HG03460 (cell line): ENCODE measurements at regions not wholly inside any gene's neighbourhood (a gene's known extent, or its start where the extent isn't known, plus 50 kb on each side); places are given as distances from the start of the nearest gene placed in this dataset.
"Not testable (repeated sequence)": the region's sequence is repeated elsewhere in the genome, so short reads cannot be mapped to it uniquely, and the experiment has no call there.

Source experiments
- ATAC-seq: cut with Tn5 transposase; IDR thresholded peaks from one replicate; pipeline ENCODE4 v1.9.1; 2021; ENCODE audit not compliant: unreplicated experiment

DNA sequence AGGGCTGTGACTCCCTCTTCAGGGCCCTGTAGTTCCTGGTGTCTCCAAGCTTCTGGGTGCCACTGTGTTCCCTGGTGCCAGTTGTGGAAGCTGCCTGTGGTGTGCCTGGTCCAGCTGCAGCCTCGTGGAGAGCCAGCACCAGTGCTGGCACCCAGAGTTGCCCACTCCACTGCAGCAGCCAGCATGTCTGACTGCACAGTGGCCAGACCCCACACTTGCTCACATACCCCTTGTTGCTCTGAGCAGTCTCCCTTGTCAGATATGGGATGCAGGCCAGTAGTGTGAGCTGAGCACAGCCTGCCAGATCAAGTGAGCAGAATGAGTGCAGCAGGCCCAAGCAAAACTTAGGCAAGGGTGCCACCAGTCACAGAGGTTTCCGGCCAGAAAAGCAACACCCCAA is 108.6 kb downstream of the ZMAT1 start:
- no peak for ATAC-seq

DNA sequence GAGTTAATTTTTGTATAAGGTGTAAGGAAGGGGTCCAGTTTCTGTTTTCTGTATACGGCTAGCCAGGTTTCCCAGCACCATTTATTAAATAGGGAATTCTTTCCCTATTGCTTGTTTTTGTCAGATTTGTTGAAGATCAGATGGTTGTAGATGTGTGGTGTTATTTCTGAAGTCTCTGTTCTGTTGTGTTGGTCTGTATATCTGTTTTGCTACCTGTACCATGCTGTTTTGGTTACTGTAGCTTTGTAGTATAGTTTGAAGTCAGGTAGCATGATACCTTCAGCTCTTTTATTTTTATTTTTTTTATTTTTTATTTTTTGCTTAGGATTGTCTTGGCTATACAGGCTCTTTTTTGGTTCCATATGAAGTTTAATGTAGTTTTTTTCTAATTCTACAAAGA is 114.1 kb downstream of the ZMAT1 start:
- not testable (repeated sequence) for ATAC-seq

DNA sequence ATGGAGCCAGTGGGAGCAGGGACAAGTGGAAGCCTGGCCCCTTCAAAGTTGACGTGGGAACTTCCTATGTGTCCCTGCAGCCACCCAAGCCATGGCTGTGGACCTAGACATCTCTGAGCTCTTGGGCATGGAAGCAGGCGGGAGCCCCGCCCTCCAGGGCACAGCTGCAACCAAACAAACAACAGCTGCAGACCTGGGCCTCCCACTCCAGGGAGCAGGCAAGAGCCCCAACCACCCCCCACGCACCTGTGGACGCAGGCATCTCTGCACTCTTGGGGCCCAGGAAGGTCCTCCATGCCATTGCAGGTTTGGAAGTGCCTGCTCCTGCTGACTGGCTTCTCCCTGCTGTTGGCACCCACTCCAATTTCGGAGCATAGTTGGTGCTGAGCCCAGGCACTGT is 118.6 kb downstream of the ZMAT1 start:
- no peak for ATAC-seq

GRCh38 chrX:101803451-101803850 is 128.4 kb downstream of the ZMAT1 start:
- ATAC-seq, result no peak

DNA sequence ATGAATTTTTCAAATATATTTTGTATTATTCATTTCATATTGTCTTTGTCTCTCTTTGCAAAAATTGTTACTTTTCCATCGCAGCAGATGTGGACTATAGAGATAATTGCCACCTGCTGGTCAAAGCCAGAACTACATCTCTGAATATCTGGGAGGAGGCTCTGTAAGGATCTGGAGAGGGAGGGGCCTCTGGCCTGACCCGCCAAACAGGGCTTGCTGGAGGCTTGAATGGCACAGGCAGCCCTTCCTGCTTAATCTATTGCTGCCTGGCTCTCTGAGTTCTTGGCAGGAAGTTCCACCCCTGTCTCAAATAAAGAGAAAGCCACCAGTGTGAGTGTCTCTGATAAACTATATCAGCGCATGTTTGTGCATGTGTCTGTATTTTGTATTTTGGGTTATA is 132.4 kb downstream of the ZMAT1 start:
- ATAC-seq, result peak; percentile 100

DNA sequence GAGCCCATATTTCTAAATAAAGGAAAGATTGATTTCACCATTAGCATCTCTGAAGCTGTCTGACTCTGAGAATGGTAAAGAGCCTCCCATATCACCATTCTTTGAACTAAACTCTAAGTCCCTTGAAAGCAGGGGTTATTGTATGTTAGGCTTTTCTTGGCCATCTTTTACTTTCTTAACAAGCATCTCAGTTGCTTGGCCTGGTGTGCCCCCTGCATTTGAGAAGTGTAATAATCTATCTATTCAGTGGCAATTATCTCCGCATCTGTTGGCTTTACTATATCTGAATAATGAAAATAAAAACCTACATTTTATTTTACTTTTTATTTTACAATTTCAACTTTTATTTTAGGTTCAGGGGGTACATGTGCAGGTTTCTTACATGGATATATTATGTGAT is 128.3 kb upstream of the ARMCX2 start:
- no peak for ATAC-seq

- no peak for ATAC-seq
Observed at GRCh38 chrX:101785142-101785541, 125.5 kb upstream of the ARMCX2 start.

DNA sequence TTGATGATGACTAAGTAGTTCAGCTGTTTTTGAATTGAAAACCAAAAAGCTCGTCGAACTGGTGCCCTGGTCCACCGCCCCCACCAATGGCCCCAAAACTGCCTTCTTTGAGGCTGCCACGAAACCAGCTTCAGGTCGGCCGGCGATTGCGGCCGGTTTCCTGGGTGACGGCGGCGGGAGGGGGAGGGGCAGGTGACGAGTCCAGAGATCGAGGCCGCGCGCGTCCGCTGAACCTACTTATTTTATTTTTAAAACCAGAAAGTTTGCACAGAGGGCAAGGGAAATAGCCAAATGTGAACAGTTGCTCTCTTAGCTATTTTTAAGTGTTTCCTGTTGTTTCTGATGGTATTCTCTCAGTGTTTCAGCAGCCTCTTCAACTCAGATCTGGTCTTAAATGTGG is 120.8 kb upstream of the ARMCX2 start:
- ATAC-seq, result not testable (repeated sequence)

GRCh38 chrX:101774340-101774739 is 114.7 kb upstream of the ARMCX2 start:
- peak; percentile 100 for ATAC-seq

DNA sequence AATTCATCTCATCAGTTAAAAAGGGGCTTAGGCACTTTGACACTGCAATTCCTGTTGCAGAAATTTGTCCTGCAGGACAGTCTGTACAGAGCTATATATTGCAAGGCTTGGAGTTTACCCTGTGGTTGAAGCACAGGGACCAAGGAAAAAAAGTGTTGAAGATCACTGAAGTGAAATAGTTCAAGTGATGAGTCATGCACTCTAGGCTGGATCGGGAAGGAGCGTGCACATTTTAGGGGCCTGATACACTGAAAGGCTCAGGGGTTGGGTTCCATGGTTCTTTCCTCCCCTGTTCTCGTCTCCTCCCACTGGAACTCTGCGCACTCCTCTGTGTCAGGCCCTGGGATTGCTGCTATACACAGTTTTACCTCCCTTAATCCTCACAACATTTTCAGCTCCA is 104.9 kb upstream of the ARMCX2 start:
- ATAC-seq, result no peak

GRCh38 chrX:101759000-101759399 is 99.3 kb upstream of the ARMCX2 start:
- ATAC-seq, result peak; percentile 88

DNA sequence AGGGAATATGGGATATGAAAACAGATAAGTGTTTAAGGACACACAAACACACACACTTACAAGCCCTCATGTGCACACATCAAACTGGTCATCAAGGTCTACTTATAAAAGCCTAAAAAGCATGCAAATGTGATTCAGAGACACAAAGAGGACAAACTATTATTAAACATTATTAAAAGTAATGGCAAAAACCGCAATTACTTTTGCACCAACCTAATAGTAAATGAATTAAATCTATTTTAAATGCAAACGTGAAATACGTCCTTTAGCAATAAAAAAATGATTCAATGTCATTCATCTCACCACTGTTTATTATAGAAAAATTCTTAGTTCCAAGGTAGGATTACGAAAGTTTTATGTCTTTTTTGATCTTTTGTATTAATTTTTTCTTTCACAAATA is 91.1 kb upstream of the ARMCX2 start:
- ATAC-seq, result no peak

DNA sequence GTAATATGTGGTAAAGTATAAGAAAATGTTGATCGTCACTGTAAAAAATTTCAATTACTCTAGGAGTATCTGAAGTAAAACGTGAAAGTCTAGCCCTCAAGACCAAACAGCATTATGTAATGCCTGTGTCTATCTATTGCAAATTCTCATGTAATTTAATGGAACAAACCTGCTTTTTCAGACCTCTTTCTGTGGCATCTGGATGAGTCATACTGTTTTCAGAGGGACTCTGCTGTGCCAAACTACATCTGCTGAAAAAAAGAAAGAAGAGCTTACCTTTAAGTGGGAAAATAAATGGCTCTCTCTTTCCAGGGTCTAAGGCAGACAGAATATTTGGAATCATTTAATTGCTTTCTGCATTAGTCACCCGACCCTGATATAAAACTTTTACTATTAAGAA is 89.8 kb upstream of the ARMCX2 start:
- ATAC-seq, result no peak

DNA sequence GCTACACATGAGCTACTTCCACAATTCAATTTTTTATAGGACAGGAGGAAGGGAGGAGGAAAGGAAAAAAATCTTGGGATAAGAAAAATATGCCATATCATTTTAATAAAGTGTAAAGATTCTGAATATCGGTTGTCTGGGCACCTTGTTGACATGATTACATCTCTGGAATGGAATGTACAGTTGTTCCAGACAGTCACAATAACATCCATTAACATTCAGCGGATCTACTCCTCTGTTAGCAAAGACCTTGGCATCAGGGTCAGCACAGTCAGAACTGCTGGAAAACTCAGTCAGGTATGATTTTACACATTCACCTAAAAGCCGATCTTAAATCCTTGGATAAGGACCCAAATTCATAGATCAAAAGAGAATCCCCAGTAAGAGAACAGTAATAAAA is 85.4 kb upstream of the ARMCX2 start:
- no peak for ATAC-seq

- no peak for ATAC-seq
Observed at GRCh38 chrX:101744085-101744484, 84.4 kb upstream of the ARMCX2 start.

DNA sequence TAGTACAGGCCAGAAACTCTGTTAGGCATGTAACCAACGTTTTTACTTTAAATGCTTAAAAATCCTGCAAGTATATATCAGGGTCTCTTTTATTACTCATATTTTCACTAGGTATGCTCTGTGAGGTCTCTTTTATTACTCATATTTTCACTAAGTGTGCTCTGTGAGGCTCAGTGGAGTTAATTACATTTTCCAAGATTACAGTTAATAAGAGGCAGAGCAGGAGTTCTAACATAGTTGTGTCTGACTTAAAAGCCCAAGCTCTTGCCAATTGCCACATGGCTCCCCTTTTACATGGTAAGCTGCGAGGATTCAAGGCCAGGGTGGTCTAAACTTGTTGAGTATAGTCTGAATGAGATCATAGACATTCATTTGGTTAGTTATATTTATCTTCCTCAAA is 81.0 kb upstream of the ARMCX2 start:
- no peak for ATAC-seq

- not testable (repeated sequence) for ATAC-seq
Observed at GRCh38 chrX:101738867-101739266, 79.2 kb upstream of the ARMCX2 start.

- ATAC-seq, result not testable (repeated sequence)
Observed at GRCh38 chrX:101738411-101738810, 78.8 kb upstream of the ARMCX2 start.

DNA sequence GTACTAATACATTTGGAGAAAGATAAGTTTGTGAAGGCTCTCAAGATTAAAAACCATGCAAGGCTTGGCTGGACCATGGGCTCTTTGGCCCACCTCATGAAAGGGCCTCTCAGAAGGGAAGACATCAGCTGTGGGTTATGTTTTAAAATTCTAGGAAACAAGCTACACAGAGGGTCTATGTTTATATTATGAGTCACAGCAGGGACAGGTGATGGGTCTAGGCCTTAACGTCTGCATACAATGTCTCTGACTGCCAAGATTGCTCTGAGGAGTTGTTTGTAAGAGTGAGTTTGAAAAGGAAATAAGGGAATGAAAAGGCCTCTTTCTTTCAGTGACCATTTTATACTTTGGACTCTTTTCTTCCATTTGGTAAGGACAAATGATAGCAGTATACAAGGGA is 77.0 kb upstream of the ARMCX2 start:
- ATAC-seq, result no peak

DNA sequence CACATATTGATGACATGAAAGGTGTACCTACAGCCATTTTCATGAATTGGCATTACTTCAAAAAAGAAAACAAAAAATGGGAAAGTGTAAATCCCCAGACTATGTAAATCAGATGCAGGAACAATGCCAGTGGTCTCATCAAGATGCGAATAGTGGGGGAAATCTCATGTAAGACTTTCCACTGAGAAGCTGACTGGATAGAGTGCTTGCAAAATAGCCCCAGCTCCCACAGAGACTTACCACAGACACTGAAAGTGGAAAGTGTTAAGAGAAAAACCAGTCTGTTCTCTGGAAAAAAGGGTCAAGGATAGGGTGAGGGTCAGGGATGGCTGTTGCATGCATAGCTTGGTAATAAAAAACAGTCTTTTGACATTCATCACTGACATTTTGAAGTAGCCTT is 73.2 kb upstream of the ARMCX2 start:
- ATAC-seq, result no peak

DNA sequence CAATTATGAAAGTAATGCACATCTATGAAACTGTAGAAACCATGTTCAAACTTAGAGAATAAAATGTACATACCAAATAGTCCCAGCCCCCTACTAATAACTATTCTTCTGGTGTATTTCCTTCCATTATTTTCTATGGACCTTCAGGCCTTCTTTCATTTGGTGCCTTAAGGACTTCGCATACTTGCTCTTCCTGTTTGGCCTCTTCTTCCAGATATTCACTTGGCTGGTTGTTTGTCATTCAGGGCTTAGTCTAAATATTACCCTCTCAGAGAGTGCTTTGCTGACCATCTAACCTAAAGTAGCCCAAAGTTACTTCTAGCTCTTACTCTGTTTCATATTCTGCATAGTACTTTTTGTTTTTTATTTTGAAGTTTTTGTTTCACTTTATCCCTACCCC is 70.3 kb upstream of the ARMCX2 start:
- ATAC-seq, result no peak
